ENCODE measurements at regions not wholly inside any gene's neighbourhood (a gene's known extent, or its start where the extent isn't known, plus 50 kb on each side); places are given as distances from the start of the nearest gene placed in this dataset.

GRCh38 chr12:9335867-9336266 is 127.7 kb upstream of the PZP start:
- H3K4me1 Mint-ChIP-seq (ENCODE audit: low read depth) = peaks cover 23% of the 10 kb centered on the region

GRCh38 chr12:9334964-9335363 is 126.8 kb upstream of the PZP start:
- peaks cover 14% of the 10 kb centered on the region for H3K4me1 Mint-ChIP-seq (ENCODE audit: low read depth)
- H3K27me3 Mint-ChIP-seq (ENCODE audit: insufficient read depth) = peaks cover 29% of the 10 kb centered on the region
- no peak overlapping the region for H3K4me3 Mint-ChIP-seq
- TF ChIP-seq CTCF (IDR thresholded peaks at IDR 0.05) = no peak
- peaks cover 8% of the 10 kb centered on the region for H3K9me3 Mint-ChIP-seq
- no peak for DNase-seq
- peaks cover 5% of the 10 kb centered on the region for H3K36me3 Mint-ChIP-seq (ENCODE audit: low read depth)
- H3K27ac Mint-ChIP-seq = no peak overlapping the region

More at GRCh38 chr12:9335867-9336266, 127.7 kb upstream of the PZP start:
- H3K27me3 Mint-ChIP-seq (ENCODE audit: insufficient read depth) = peaks cover 29% of the 10 kb centered on the region
- H3K9me3 Mint-ChIP-seq = peaks cover 8% of the 10 kb centered on the region
- no peak for TF ChIP-seq CTCF (IDR thresholded peaks at IDR 0.05)
- peaks cover 5% of the 10 kb centered on the region for H3K36me3 Mint-ChIP-seq (ENCODE audit: low read depth)
- no peak for DNase-seq
- no peak overlapping the region for H3K4me3 Mint-ChIP-seq
- no peak overlapping the region for H3K27ac Mint-ChIP-seq

- peaks cover 5% of the 10 kb centered on the region for H3K36me3 Mint-ChIP-seq (ENCODE audit: low read depth)
- H3K4me3 Mint-ChIP-seq = no peak overlapping the region
- peaks cover 9% of the 10 kb centered on the region for H3K4me1 Mint-ChIP-seq (ENCODE audit: low read depth)
- H3K27ac Mint-ChIP-seq = 0 out of 2 replicates have a peak overlapping the region, but pooled peaks have one; percentile 24
- H3K9me3 Mint-ChIP-seq = peaks cover 8% of the 10 kb centered on the region
- DNase-seq = no peak
- TF ChIP-seq CTCF (IDR thresholded peaks at IDR 0.05) = no peak
- H3K27me3 Mint-ChIP-seq (ENCODE audit: insufficient read depth) = peaks cover 29% of the 10 kb centered on the region
Observed at GRCh38 chr12:9334041-9334692, 126.0 kb upstream of the PZP start.

- DNase-seq = no peak
- no peak for TF ChIP-seq CTCF (IDR thresholded peaks at IDR 0.05)
- peaks cover 9% of the 10 kb centered on the region for H3K4me1 Mint-ChIP-seq (ENCODE audit: low read depth)
- peaks cover 5% of the 10 kb centered on the region for H3K36me3 Mint-ChIP-seq (ENCODE audit: low read depth)
- no peak overlapping the region for H3K4me3 Mint-ChIP-seq
- H3K27me3 Mint-ChIP-seq (ENCODE audit: insufficient read depth) = peaks cover 22% of the 10 kb centered on the region
- H3K27ac Mint-ChIP-seq = no peak overlapping the region
- peaks cover 8% of the 10 kb centered on the region for H3K9me3 Mint-ChIP-seq
Observed at GRCh38 chr12:9333161-9333560, 125.0 kb upstream of the PZP start.

- no peak for TF ChIP-seq CTCF (IDR thresholded peaks at IDR 0.05)
- H3K36me3 Mint-ChIP-seq (ENCODE audit: low read depth) = peaks cover 5% of the 10 kb centered on the region
- H3K4me1 Mint-ChIP-seq (ENCODE audit: low read depth) = peaks cover 9% of the 10 kb centered on the region
- no peak for DNase-seq
- peaks cover 8% of the 10 kb centered on the region for H3K9me3 Mint-ChIP-seq
- H3K4me3 Mint-ChIP-seq = no peak overlapping the region
- H3K27me3 Mint-ChIP-seq (ENCODE audit: insufficient read depth) = peaks cover 18% of the 10 kb centered on the region
- no peak overlapping the region for H3K27ac Mint-ChIP-seq
Observed at GRCh38 chr12:9332564-9332963, 124.4 kb upstream of the PZP start.
